Naive thymus-derived CD8-positive, alpha-beta T cell (primary cell): ENCODE measurements at regions not wholly inside any gene's neighbourhood (a gene's known extent, or its start where the extent isn't known, plus 50 kb on each side); places are given as distances from the start of the nearest gene placed in this dataset.
A peak's percentile ranks its signal among the peaks of the same experiment; 100 is the strongest.
"Not testable (repeated sequence)": the region's sequence is repeated elsewhere in the genome, so short reads cannot be mapped to it uniquely, and the experiment has no call there.

ENCODE experiments used
- ATAC-seq, 2 donors: fragments of 150-1000 bp; cut with Tn5 transposase in 1 of 2; sonication (Bioruptor Pico), chemical (Tn5 transposase) in 1 of 2; 1 replicate in 1 of 2; 2 replicates in 1 of 2; pipeline ENCODE4 v1.10.0; 2021; ENCODE audit warnings: mild to moderate bottlenecking in 2 of 2, moderate library complexity in 2 of 2
- POLR2A ChIA-PET: fragments of 350-600 bp; sonication (Branson Sonifier 250); formaldehyde crosslinking; loops from one replicate; lab custom pipeline; 2021; ENCODE audit warnings: antibody characterized with exemption; lab: Charles Lee
- DNase-seq, 10 donors: peaks; one replicate each; pipeline versions ENCODE4 v3.0.0 to v3.0.0-alpha.2; 2020 to 2022
- H3K27ac Mint-ChIP-seq, 10 donors: one replicate each; pipeline ENCODE4 v1.8.0; 2020 to 2022; ENCODE audit warnings: mild to moderate bottlenecking in 10 of 10, mixed read lengths in 10 of 10, moderate library complexity in 4 of 10, inconsistent platforms in 1 of 10
- H3K27me3 Mint-ChIP-seq, 5 donors: one replicate each; pipeline ENCODE4 v1.8.0; 2021 to 2022; ENCODE audit warnings: mixed read lengths in 5 of 5
- H3K36me3 Mint-ChIP-seq, 3 donors: one replicate each; pipeline ENCODE4 v1.8.0; 2020 to 2022; ENCODE audit warnings: mixed read lengths in 3 of 3, mild to moderate bottlenecking in 2 of 3, inconsistent platforms in 1 of 3
- H3K4me1 Mint-ChIP-seq, 4 donors: one replicate each; pipeline ENCODE4 v1.8.0; 2021 to 2022; ENCODE audit warnings: mixed read lengths in 4 of 4
- H3K4me3 Mint-ChIP-seq, 10 donors: one replicate each; pipeline ENCODE4 v1.8.0; 2020 to 2022; ENCODE audit warnings: mild to moderate bottlenecking in 10 of 10, mixed read lengths in 10 of 10, moderate library complexity in 6 of 10, inconsistent platforms in 1 of 10
- H3K9me3 Mint-ChIP-seq, 9 donors: one replicate each; pipeline ENCODE4 v1.8.0; 2020 to 2022; ENCODE audit warnings: mixed read lengths in 9 of 9, mild to moderate bottlenecking in 3 of 9, inconsistent platforms in 1 of 9, moderate library complexity in 1 of 9

DNA sequence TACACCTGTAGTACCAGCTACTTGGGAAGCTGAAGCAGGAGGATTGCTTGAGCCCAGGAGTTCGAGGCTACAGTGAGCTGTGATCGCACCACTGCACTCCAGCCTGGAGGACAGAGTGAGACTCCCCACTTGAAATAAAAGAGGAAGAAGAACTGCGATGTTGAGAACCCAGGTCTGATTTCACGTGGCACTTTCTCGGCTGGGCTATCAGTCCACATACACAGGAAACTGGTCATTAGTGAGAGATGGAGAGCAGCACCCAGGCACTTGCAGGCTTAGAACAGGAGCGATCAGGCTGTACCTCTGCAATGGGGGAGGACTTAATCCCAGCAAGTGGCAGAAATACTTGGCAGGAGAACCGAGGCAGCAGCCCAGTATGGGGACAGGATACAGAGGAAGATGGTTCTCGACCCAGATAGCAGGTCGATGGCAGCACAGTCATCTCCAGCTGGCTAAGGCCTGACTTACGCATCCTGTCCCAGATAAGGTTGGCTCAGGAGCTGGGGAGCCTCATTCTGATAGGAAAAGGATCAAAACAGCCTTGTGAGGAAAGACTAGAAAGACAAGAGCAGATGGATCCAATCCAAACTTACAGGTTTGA lies 487.7 kb upstream of the AUTS2 start:
- no peak for DNase-seq
- H3K9me3 Mint-ChIP-seq: peaks cover 0 to 26% (median 4%) of the 10 kb centered on the region in 9 donors
- no peak for ATAC-seq
- H3K4me1 Mint-ChIP-seq: no peaks in the 10 kb centered on the region
- H3K4me3 Mint-ChIP-seq: no peak overlapping the region
- POLR2A ChIA-PET: no interaction called here
- no peak overlapping the region for H3K27ac Mint-ChIP-seq
- peaks cover 0 to 3% (median 0%) of the 10 kb centered on the region in 3 donors for H3K36me3 Mint-ChIP-seq
- peaks cover 0 to 4% (median 0%) of the 10 kb centered on the region in 5 donors for H3K27me3 Mint-ChIP-seq

DNA sequence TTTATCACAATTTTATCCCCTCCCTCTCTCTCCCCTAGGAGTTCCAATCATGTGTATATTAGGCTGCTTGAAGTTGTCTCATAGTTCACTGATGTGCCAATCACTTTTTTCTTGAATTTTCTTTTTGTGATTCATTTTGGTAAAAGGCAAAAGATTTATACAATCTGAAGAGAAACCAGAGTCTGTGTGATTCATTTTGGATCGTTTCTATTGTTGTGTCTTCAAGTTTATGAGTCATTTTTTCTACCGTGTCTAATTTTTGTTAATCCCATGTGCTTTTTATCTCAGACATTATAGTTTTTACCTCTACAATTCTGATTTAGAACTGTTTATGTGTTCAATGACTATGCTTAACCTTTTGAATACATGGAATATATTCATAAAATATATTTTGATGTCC lies 483.9 kb upstream of the AUTS2 start:
- DNase-seq (no peak), ATAC-seq (no peak)
- no peak overlapping the region for H3K27ac Mint-ChIP-seq
- POLR2A ChIA-PET: no interaction called here
- no peak overlapping the region for H3K4me3 Mint-ChIP-seq
- H3K9me3 Mint-ChIP-seq: peaks cover 0 to 26% (median 4%) of the 10 kb centered on the region in 9 donors
- no peaks in the 10 kb centered on the region for H3K36me3 Mint-ChIP-seq
- no peaks in the 10 kb centered on the region for H3K4me1 Mint-ChIP-seq
- H3K27me3 Mint-ChIP-seq: peaks cover 0 to 9% (median 3%) of the 10 kb centered on the region in 5 donors

DNA sequence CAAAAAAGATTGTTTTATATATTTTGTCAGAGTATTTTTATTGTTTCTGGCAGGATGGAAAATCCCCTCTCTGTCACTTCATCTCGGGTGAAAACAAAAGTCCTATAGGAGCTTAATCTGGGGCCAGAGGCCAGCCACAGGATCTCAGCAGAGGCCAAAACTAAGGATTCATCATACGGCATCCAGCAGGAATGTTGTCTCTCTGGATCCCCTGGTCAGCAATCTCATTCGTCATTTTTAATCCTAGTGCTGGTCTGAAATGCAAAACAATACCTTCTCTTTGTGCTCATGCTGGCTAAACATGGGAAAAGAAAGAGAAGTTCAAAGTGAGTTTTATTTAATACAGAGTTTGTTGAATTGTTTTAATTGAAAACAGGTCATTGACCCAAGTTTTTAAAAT lies 482.5 kb upstream of the AUTS2 start:
- ATAC-seq (no peak), DNase-seq (no peak)
- Mint-ChIP-seq H3K27ac (no peak overlapping the region), H3K36me3 (no peaks in the 10 kb centered on the region), H3K4me3 (no peak overlapping the region), H3K9me3 (peaks cover 0 to 18% (median 3%) of the 10 kb centered on the region in 9 donors), H3K27me3 (peaks cover 0 to 9% (median 2%) of the 10 kb centered on the region in 5 donors), H3K4me1 (no peaks in the 10 kb centered on the region)
- POLR2A ChIA-PET: no interaction called here

DNA sequence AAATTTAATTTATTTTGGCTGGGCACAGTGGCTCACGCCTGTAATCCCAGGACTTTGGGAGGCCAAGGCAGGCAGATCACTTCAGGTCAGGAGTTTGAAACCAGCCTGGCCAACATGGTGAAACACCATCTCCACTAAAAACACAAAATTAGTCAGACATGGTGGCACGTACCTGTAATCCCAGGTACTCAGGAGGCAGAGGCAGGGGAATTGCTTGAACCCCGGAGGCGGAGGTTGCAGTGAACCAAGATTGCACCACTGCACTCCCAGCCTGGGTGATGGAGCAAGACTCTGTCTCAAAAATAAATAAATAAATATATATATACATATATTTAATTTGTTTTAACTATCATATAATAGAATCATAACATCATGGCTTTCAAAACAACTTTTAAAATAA lies 482.1 kb upstream of the AUTS2 start:
- H3K27me3 Mint-ChIP-seq, H3K4me3 Mint-ChIP-seq, ATAC-seq, DNase-seq, H3K4me1 Mint-ChIP-seq, H3K27ac Mint-ChIP-seq, POLR2A ChIA-PET, H3K36me3 Mint-ChIP-seq: not testable (repeated sequence)
- H3K9me3 Mint-ChIP-seq: peaks cover 0 to 16% (median 3%) of the 10 kb centered on the region in 9 donors

DNA sequence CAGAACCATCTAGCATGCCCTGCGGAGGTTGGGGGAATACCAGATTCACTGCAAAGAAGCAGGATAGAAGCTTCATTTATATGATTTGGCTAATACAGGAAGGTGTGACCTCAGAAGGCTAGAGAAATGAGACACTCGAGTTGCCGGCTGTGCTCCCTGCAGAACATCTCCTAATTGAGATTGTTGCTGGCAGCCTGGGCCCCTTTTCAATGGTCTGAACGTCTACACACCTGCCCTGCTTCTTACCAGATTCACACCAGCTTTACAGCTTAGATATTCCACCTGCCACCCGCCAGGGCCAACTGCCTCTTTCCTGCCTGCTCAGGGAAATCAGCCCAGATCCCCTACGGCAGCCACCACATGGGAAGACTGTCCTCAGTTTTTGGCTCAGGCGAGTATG lies 475.3 kb upstream of the AUTS2 start:
- H3K27me3 Mint-ChIP-seq: peaks cover 0 to 5% (median 3%) of the 10 kb centered on the region in 5 donors
- POLR2A ChIA-PET: no interaction called here
- no peaks in the 10 kb centered on the region for H3K4me1 Mint-ChIP-seq
- H3K36me3 Mint-ChIP-seq: no peaks in the 10 kb centered on the region
- peak overlapping the region in 1 of 10 donors; percentile 54 for H3K27ac Mint-ChIP-seq
- DNase-seq (no peak), ATAC-seq (no peak)
- H3K4me3 Mint-ChIP-seq: no peak overlapping the region
- peaks cover 0 to 5% (median 0%) of the 10 kb centered on the region in 9 donors for H3K9me3 Mint-ChIP-seq

DNA sequence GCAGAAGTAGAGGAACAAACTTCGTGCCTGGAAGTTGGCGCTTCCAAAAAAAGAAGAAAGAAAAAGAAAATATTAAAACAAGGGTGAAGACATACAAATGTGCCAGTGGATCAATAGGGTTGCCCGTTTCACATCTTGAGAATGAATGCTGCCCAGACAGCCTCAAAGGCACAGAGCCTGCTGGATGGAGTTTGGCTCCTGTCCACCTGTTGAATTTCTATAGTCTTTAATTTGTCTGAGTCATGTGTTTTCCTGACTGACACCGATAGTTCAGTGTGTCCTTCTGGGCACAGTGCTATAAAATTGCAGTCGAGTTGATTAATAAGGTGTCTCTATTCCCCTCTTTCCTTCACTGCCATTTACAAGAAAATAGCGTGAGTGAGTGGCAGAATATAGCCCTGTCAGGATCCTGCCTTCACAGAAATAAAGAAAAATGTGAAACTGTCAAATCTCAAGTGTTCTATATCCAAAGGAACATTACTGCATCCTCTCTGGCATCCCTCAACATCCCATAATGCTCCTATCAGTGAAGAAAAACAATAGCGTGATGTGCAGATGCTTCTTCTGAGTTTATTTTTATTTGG lies 471.3 kb upstream of the AUTS2 start:
- peaks cover 0 to 12% (median 0%) of the 10 kb centered on the region in 9 donors for H3K9me3 Mint-ChIP-seq
- peaks cover 0 to 9% (median 0%) of the 10 kb centered on the region in 4 donors for H3K4me1 Mint-ChIP-seq
- ATAC-seq (no peak), DNase-seq (no peak)
- H3K4me3 Mint-ChIP-seq: no peak overlapping the region
- POLR2A ChIA-PET: no interaction called here
- no peaks in the 10 kb centered on the region for H3K36me3 Mint-ChIP-seq
- H3K27ac Mint-ChIP-seq: no peak overlapping the region
- peaks cover 0 to 5% (median 3%) of the 10 kb centered on the region in 5 donors for H3K27me3 Mint-ChIP-seq

DNA sequence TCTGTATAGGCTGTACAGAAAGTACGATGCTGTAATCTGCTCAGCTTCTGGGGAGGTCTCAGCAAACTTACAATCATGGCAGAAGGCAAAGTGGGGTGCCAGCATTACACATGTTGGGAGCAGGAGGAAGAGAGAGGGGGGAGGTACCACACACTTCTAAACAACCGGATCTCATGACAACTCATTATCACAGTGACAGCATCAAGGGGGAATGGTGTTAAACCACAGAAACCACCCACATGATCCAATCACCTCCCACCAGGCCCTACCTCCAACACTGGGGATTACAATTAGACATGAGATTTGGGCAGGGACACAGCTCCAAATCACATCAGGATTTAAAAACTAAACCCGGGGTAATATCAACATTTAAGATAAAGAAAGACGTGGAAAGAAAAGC lies 468.8 kb upstream of the AUTS2 start:
- Mint-ChIP-seq H3K27ac (peak overlapping the region in 1 of 10 donors; percentile 2), H3K36me3 (no peaks in the 10 kb centered on the region), H3K27me3 (peaks cover 3 to 22% (median 8%) of the 10 kb centered on the region in 5 donors), H3K4me3 (no peak overlapping the region), H3K4me1 (peaks cover 0 to 9% (median 0%) of the 10 kb centered on the region in 4 donors), H3K9me3 (peaks cover 0 to 16% (median 0%) of the 10 kb centered on the region in 9 donors)
- DNase-seq (no peak), ATAC-seq (no peak)
- POLR2A ChIA-PET: no interaction called here

DNA sequence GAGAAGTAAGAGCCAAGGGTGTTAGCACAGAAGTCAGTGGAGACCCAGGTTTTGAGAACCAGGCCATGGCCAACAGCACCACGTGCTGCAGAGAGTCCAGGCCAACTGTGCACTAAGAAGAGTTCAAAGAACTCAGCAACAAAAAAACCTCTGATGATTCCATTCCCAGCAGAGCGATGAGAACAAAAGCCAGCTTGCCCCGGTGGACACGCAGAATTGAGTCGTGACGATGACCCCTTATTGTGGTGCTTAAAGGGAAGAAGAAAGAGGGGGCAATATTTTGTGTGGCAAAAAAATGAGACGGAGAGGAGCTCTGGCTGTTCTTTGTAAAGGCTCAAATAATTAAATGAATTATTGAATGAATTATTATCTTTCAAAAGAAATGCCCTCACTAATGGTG lies 468.3 kb upstream of the AUTS2 start:
- DNase-seq: no peak
- no peak for ATAC-seq
- Mint-ChIP-seq H3K27me3 (peaks cover 3 to 27% (median 8%) of the 10 kb centered on the region in 5 donors), H3K9me3 (peaks cover 0 to 20% (median 3%) of the 10 kb centered on the region in 9 donors), H3K4me1 (peaks cover 0 to 9% (median 0%) of the 10 kb centered on the region in 4 donors), H3K4me3 (no peak overlapping the region), H3K27ac (no peak overlapping the region), H3K36me3 (no peaks in the 10 kb centered on the region)
- POLR2A ChIA-PET: no interaction called here

DNA sequence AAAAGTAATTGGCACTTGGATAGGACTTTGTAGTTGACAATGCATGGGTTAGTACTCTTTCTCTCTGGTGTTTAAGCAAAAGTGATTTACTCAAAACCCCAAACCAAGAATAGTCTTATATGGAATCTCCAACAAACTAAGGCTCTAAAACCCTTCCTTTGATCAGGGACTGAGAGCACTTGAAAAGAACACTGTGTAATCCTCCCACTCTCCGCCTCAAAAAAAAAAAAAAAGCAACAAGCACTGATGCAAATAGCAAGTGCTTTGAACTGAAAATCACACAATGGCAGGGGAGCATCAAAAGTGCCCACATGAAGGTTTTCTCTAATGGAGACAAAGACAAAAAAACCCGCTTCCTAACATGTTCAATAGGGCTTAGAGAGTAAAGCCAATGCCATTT lies 467.9 kb upstream of the AUTS2 start:
- Mint-ChIP-seq H3K4me1 (peaks cover 0 to 9% (median 0%) of the 10 kb centered on the region in 4 donors), H3K27ac (no peak overlapping the region), H3K36me3 (no peaks in the 10 kb centered on the region), H3K27me3 (peaks cover 3 to 31% (median 8%) of the 10 kb centered on the region in 5 donors), H3K4me3 (no peak overlapping the region), H3K9me3 (peaks cover 0 to 25% (median 5%) of the 10 kb centered on the region in 9 donors)
- ATAC-seq: no peak
- POLR2A ChIA-PET: no interaction called here
- DNase-seq: no peak

DNA sequence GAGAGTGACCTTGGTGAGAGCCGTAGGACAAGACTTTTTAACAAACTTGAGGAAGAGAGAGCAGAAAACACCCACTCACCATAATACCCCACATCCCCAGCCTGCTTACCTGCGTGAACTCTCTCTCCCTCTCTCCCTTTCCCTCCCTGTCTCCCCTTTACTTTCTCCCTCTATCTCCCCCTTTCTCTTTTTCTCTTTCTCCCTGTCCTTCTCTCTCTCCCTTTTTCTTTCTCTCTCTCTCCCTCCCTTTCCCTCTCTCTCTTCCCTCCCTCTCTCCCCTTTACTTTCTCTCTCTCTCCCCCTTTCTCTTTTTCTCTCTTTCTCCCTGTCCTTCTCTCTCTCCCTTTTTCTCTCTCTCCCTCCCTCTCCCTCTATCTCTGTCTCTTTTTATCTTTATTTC lies 464.0 kb upstream of the AUTS2 start:
- no peak overlapping the region for H3K27ac Mint-ChIP-seq
- DNase-seq: no peak
- peaks cover 8 to 45% (median 18%) of the 10 kb centered on the region in 9 donors for H3K9me3 Mint-ChIP-seq
- POLR2A ChIA-PET: no interaction called here
- H3K27me3 Mint-ChIP-seq: peaks cover 0 to 36% (median 5%) of the 10 kb centered on the region in 5 donors
- no peak overlapping the region for H3K4me3 Mint-ChIP-seq
- peaks cover 0 to 7% (median 0%) of the 10 kb centered on the region in 4 donors for H3K4me1 Mint-ChIP-seq
- peaks cover 0 to 10% (median 4%) of the 10 kb centered on the region in 3 donors for H3K36me3 Mint-ChIP-seq
- ATAC-seq: no peak

DNA sequence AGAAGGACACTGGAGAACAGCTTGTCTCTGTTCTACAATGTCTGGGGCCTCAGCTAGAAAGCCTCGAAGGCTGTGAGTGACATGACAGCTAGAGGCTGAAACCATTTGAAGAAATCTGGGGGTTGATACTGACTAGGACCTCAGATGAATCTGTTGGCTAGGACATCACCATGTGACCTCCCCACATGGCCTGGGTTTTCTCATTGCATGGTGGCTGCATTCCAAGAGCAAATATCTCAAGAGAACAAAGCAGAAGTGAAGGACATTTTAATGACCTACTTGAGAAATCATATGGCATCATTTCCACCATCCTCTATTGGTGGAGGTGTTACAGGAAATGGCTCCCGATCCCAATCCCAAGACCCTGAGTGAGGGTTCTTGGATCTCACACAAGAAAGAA lies 450.6 kb upstream of the AUTS2 start:
- POLR2A ChIA-PET: no interaction called here
- H3K4me1 Mint-ChIP-seq: no peaks in the 10 kb centered on the region
- no peak overlapping the region for H3K27ac Mint-ChIP-seq
- no peak for ATAC-seq
- H3K36me3 Mint-ChIP-seq: peaks cover 0 to 4% (median 0%) of the 10 kb centered on the region in 3 donors
- H3K27me3 Mint-ChIP-seq: peaks cover 0 to 3% (median 0%) of the 10 kb centered on the region in 5 donors
- H3K4me3 Mint-ChIP-seq: no peak overlapping the region
- DNase-seq: no peak
- peaks cover 0 to 33% (median 4%) of the 10 kb centered on the region in 9 donors for H3K9me3 Mint-ChIP-seq

DNA sequence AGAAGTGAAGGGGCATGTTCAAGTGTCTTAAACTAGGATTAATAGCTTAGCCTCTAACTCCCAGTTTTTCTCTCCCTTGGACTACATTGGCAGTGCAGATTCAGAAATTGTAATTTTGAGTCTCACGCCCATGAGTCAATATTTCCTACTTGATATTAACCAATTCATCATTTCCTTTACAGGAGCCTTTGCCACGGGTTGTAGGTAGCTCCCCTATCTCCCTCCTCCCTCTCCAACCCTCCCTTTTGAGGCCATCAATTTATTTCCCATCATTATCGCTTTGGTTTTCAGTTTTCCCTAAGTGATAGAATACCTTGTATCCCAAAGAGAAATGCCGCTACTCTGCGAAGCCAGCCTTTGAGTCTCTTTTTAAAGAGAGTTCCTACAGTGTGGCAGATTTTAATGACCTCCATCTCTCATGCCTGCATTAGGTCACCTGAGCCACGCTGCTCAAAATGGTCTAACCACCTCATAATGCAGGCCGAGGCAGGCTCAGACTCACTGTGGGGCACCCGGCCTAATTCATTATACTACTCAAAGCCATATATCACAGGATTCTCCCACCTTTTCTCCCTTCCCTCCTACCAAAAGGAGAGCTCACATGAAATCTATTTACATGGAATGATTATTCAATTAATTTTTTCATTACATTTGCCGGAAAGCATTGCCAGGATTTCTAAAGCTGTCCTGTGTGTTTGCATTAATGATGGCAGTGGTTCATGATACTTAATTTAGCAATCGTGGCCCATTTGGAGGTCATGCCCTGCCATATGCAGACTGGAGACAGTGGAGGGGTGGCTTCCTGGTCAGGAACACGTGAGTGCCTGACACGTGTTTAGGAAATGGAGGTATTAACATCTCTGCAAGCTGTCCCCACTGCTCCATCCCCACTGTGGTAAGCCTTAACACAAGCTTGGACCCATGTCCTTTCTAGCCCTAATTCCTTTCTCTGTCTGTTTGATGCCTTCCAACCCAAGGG lies 448.2 kb upstream of the AUTS2 start:
- DNase-seq: no peak
- H3K27me3 Mint-ChIP-seq: peaks cover 0 to 3% (median 0%) of the 10 kb centered on the region in 5 donors
- no peaks in the 10 kb centered on the region for H3K4me1 Mint-ChIP-seq
- POLR2A ChIA-PET: no interaction called here
- peaks cover 0 to 4% (median 0%) of the 10 kb centered on the region in 3 donors for H3K36me3 Mint-ChIP-seq
- H3K9me3 Mint-ChIP-seq: peaks cover 0 to 33% (median 5%) of the 10 kb centered on the region in 9 donors
- no peak for ATAC-seq
- no peak overlapping the region for H3K27ac Mint-ChIP-seq
- H3K4me3 Mint-ChIP-seq: no peak overlapping the region
